Mesenteric fat pad (tissue), 1 donor: ENCODE measurements at regions not wholly inside any gene's neighbourhood (a gene's known extent, or its start where the extent isn't known, plus 50 kb on each side); places are given as distances from the start of the nearest gene placed in this dataset.

Source experiments
- DNase-seq: peaks from one replicate; pipeline ENCODE4 v3.0.0-alpha.2; 2020; ENCODE audit warnings: low spot score
- donor health status: DM: yes; HTN: yes; CAD: no.

DNA sequence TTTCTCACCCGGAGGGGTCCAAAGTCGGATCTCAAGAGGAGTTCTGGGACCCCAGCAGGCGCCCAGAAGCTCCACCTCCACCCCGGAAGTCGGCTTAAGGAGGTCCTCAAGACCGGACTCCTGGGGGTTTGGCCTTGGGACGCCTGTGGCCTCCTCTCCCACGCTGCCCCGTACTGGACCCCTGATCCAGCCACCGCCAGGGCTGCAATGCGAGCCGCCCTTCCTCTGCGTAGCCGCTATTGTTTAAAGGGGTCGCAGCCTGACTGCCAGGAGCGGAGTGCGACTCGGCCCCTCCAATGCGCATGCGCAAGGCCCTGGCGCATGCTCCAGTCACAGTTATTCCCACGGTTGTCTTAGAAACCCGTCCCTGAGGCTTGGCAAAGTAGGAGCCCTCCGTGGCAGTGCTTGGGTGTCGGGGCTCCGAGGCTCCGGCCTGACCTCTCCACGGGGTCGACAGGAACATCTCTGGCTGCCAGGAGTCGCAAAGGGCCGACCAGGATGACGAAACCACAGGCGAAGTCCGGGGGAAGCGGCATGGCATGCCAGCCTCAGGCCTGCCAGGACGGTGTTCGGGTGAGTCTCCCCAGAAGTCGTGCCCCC is 719.0 kb downstream of the KCNJ18 start:
- no peak for DNase-seq

DNA sequence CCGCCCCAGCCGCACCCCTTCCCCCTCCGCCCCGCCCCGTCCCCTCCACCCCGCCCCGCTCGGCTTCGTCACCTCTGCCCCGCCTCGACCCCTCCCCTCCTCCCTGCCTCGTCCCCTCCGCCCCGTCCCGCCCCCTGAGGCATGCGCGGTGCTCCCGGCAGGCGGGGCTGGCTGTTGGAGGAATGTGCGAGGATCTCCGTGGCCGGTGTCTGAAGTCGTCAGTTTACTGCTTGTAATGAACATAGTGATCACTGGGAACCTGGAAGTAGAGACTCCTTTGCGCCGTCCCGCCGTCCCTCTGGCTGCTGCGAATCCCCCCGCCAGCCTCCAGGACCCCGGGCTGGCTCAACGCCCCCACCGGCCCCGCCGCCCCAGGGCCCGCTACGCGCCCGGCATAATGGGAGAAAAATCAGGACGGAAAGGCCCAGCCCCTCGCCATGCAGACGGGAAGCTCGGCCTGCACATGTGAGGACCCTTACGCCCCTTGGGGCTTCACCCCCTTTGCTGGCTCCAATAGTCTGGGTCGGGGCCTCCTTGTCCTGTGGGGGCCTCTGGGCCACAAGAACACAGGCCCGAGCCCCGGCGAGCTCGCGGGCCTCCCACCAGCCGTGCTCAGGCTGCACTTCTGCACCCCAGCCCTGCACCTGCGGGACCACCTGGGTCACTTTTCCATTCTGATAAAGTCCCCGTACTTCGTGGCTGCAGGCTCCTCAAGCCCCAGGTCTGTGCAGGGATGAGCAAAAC is 743.1 kb downstream of the KCNJ18 start:
- DNase-seq = no peak

DNA sequence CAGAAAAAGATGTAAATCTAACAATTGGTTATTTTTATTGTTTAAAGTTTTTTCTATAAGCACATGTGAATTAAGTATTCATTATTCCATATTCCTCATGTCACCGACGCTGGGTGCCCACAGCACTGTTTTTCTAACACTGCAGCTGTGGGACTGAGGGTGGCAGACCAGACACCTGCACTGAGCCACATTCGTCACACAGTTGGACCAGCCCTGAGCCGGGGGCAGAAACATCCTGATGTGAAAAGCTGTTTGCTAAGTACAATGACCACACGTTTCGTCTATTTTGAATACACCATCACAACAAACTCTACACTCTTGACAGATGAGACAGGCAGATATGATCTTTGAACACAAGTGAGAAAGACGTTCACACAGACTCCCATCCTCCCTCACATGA is 749.5 kb downstream of the KCNJ18 start:
- no peak for DNase-seq

DNA sequence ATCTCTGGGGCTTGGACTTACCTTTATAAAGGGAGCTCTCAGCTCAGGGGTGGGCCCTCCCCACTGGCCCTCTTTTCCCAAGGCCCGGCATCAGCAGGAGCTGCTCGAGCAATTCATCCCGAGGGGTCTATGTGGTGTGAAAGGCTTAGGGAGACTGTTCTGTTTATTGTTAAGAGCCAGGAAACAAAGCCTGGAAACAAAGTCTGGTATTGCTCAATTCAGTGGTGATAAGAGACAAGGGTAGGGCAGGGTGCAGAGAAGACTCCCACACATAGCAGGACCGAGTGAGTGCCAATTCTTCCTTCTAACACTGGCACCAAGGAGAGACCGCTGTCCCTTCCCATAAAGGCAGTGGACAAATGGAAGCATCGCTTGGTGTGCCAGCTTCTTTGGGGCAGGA is 750.7 kb downstream of the KCNJ18 start:
- DNase-seq = no peak

DNA sequence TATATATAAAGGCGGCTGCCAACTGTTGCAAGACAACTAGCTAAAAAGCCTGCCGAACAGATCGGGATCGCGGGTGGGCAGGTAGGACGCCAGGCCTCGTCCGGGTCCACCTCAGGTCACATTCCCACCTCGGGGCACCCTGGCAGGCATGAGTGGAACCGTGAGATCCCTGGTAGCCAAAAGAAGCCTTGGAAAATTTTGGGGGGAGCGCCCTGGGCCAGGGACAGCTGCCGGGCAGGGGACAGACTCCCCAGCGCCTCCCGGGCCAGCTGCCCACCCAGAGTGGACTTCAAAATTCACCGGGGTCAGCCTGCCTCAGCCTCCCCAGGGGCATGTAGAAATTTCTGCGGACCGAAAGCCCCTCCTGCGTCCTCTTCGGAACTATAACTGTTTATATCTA is 760.9 kb downstream of the KCNJ18 start:
- DNase-seq = no peak

GRCh38 chr17:22454070-22454999 is 762.0 kb downstream of the KCNJ18 start:
- DNase-seq = no peak

DNA sequence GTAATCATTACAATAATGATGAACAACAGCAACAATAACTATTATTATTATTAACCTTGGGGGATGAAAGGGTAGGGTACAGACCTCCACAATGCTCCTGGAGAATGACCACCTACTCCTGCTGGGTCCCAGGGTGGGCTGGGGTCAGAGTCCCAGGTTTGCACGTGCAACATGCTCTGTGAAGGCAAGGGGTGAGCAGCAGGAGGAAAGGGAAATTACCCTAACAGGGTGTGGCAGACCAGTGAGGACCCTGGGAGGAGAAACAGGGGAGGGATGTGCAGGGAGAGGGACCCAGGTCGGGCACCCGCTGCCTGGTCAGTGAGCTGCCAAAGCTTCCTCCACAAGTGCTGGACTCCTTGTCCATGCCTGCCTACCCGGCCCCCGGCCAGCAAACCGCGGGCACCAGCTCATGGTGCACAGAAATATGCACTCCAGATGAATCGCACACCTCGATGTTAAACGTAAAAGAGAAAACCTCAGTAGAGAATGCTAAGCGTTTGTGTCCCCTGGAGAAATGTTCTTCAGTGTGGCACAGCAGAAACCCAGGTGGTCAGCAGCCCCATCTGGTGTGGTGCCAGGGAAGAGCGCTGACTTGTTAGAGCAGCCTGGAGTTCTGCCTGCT is 767.1 kb downstream of the KCNJ18 start:
- no peak for DNase-seq

GRCh38 chr17:22459953-22460350 is 767.6 kb downstream of the KCNJ18 start:
- DNase-seq = no peak

DNA sequence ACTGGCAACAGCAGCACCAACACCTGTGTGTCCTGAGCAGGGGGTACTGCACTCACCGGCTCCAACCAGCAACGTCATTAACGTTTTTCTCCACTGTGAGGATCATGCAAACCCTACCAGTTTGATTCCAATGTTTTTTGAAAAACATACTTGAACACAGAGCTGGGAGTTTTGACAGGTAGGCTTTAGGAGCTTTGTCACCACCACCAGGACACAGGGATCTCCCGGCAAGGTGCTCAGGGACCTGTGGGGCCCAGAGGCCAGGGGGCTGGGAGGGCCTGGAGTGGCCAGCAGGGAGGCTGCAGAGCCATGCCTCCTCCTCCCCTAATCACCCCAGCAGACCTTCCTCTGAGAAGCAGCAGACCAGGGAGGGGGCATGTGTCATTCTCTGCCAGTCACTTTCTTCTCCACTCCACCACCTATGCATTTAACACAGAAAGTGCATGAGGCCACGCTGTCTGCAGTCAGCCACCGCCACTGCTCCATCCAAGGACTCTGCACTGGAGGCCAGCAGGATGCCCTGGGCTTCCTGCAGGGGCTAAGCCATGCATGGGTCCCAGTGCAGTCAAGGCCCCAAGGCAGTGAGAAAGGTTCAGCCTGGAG is 768.2 kb downstream of the KCNJ18 start:
- no peak for DNase-seq

DNA sequence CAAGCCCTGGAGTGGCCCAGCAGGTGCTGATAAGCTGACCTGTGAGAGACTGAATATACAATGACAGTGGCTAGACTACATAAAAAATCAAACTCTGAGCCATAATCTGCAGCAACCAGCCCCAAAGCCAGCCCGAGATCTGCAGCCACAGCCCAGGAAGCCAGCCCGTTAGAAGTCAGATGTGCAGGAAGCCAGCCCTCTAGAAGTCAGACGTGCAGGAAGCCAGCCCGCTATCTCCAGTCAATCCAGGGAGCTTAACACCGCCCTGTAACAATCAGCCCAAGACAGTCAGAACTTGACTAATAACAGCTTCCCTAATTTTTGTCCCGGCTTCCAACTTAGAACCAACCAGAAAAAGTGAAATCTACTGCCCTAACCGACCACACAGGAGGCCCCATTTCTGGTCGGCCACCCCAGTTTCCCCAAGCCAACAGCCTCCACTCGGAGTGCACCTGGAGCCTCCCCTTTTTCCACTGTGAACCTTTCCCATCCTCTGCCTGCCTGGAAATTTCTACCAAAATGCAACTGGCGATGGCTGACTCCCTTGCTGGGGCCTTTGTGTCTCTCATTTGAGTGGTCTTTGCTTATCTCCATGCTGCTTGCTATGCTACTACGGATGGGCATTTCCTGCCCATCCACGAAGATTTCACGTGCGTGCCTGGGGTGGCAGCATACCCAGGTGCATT is 769.3 kb downstream of the KCNJ18 start:
- peak; percentile 22 for DNase-seq

GRCh38 chr17:22462461-22462860 is 770.1 kb downstream of the KCNJ18 start:
- DNase-seq = peak; percentile 30

- peak; percentile 24 for DNase-seq
These were observed 771.0 kb downstream of the KCNJ18 start for GRCh38 chr17:22463110-22463850.

- DNase-seq = peak; percentile 33
These were observed 771.7 kb downstream of the KCNJ18 start for GRCh38 chr17:22464041-22464440.

- peak; percentile 28 for DNase-seq
These were observed 775.4 kb downstream of the KCNJ18 start for GRCh38 chr17:22467720-22468119.

- DNase-seq = peak; percentile 72
These were observed 777.0 kb downstream of the KCNJ18 start for GRCh38 chr17:22469101-22469880.

- peak; percentile 35 for DNase-seq
These were observed 777.6 kb downstream of the KCNJ18 start for GRCh38 chr17:22469941-22470340.

DNA sequence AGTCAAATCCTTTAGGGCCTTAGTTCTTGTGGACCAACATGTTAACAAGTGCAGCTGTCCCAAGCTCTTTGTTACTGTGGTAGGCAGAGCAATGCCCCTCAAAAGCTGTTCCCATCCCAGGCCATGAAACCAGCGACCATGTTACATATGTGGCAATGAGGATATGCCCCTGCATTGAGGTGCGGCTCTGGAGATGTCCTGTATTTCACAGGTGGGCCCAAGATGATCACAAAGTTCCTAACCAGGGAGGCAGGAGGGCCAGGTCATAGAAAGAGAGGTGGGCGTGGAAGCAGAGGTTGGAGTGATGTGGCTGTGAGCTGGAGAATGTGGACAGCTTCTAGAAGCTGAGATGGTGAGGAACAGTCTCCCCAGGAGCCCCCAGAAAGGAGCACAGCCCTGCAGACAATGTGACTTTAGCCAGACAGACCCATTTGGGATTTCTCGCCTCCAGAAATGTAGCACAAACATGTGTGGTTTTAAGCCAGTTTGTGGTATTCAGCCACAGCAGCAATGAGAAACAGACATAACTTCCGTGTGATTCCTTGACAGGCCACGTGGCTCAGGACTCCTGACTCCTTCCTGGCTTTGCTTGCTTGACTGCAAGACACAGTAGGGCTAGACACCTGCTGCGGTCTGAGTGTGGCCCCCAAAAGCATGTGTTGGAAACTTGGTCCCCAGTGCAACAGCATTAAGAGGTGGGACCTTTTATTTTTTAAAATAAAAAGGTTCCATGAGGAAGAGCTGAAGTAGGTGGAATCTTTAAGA is 778.3 kb downstream of the KCNJ18 start:
- DNase-seq = peak; percentile 71

GRCh38 chr17:22484826-22485225 is 792.5 kb downstream of the KCNJ18 start:
- DNase-seq = no peak
